HG02884 (cell line): ENCODE measurements at regions not wholly inside any gene's neighbourhood (a gene's known extent, or its start where the extent isn't known, plus 50 kb on each side); places are given as distances from the start of the nearest gene placed in this dataset.

Experiments
- ATAC-seq: cut with Tn5 transposase; IDR thresholded peaks from one replicate; pipeline ENCODE4 v1.9.1; 2021; ENCODE audit warnings: mild to moderate bottlenecking, moderate library complexity; ENCODE audit not compliant: unreplicated experiment

DNA sequence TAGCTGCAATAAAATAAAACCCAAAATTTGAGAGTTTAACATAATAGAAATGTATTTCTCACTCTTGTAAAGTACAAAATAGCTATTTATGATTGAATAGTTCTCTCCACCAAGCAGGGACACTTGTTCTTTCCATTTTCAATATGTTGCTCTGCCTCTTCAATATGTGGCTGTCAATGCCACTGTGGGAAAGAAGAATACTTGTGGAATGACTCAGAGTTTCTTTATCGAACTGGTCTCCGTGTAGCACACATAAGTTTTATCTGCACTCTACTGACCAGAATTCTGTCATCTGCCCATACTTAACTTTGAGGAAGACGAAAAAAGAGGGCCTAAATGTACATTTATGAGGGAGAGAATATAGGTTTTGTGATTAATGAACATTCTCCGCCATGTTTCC, 256.9 kb downstream of the ATXN7L3B start:
- no peak for ATAC-seq

- ATAC-seq, result no peak
These were observed 264.0 kb downstream of the ATXN7L3B start for GRCh38 chr12:74801625-74802024.

GRCh38 chr12:74816398-74817175, 279.0 kb downstream of the ATXN7L3B start:
- ATAC-seq, result no peak

DNA sequence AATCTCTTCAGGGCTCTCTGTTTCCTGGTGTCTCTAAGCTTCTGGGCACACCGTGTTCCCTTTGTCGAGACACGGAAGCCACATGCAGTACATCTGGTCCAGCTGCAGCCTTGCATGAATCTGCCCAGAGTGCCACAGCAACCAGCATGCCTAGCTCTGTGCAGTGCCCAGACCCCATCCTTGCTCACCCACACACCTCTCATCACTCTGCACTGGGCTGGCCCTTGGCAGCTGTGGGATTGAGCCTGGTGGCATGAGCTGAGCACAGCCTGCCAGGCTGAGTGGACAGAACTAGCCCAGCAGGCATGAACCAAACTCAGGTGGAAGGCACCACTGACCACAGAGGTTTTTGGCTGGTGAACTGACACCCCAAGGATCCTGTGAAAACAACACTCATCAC, 279.9 kb downstream of the ATXN7L3B start:
- ATAC-seq, result no peak

DNA sequence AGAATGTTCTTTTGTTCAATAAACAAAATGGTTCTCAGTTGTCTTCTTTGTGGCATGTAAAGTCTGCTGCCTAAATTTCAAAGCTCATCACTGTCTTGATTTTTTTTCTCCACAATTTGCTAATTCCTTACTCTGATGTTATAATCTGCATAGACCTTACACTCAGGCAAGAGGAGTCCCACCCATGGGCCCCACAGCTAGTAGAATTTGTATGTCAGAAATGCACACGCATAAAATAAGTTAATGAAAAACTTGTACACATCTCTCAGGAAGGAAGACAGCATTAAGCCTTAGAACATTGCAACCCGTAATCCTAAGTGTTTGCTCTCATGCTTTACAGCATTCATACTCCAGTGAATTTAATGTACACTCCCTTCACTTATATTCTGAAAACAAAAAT, 280.8 kb downstream of the ATXN7L3B start:
- no peak for ATAC-seq

DNA sequence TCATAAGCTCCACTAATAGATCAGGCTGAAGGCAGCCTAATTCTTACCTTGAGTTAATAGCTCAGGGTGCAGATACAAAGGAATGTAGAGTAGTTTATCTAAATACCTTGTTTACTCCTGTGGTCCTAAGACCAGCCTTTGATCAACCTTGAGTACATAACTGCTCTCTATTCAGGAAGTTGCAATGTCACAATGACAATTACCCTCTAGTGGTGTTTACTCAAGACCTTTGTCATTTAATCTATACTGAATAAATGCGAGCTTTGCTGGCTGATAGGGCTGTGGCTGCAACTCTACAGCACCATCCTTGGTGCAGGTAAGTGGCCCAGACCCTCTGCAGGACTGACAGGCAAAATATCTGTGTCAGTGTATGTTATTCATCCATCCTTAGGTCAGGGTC, 282.7 kb downstream of the ATXN7L3B start:
- ATAC-seq, result no peak

GRCh38 chr12:74836567-74836966, 298.9 kb downstream of the ATXN7L3B start:
- no peak for ATAC-seq

DNA sequence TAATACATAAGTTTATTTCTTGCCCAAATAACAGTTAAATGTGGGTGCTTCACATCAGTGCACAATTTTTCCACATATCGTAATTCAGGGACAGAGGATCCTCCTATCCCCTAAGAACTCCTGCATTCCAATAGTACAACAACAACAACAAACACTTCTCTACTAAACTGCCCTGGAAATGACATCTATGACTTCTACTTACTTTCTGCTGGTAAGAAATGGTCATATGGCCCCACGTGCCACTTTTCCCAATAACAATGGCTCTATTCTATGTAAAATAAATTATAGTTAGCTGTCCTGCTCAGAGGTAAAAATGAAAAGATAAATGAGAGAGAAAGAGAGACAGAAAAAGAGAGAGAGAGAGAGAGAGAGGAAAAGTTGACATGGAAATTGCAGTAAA, 308.5 kb downstream of the ATXN7L3B start:
- no peak for ATAC-seq

DNA sequence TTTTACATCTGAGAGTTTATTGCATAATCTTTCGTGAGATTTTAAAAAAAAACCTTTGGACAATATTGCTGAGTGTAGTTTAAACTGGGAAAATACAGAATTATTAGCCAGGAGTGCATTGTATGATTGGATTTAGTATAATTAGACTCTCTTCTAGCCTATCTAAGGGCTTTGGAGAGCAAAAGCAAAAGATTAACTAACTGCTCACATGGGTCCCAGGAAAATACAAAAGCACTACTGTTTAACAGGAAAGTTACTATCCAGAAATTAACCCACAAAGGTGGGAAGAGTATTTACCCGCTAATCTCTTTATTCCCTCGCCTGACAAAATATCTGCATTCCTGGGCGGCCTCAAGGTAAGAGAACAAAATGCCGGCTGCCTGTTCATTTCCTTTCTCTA, 309.5 kb downstream of the ATXN7L3B start:
- ATAC-seq, result no peak

DNA sequence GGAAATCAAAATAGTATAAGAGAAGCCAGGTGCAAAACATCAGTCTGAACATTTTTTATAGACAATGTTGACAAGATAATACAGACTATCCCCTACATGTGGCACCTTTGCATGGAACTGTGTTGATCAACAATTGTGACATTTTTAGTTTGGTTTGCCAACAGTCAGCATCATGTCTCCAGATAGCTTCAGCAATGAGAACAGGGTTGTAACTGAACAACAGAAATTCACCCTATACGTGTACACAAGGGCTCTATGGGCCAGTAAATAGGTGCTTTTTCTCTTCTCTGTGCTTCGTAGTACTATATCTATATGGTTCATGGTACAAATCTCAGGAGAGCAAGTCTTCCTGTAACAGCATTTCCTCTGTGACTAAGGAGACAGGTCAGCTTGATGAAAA, 310.4 kb downstream of the ATXN7L3B start:
- no peak for ATAC-seq

- ATAC-seq, result no peak
These were observed 312.2 kb downstream of the ATXN7L3B start for GRCh38 chr12:74849801-74850200.

GRCh38 chr12:74871817-74872216, 334.2 kb downstream of the ATXN7L3B start:
- ATAC-seq, result no peak

- ATAC-seq, result no peak
These were observed 323.9 kb downstream of the KCNC2 start for GRCh38 chr12:74885775-74886174.

GRCh38 chr12:74889073-74889472, 320.6 kb downstream of the KCNC2 start:
- ATAC-seq, result no peak

DNA sequence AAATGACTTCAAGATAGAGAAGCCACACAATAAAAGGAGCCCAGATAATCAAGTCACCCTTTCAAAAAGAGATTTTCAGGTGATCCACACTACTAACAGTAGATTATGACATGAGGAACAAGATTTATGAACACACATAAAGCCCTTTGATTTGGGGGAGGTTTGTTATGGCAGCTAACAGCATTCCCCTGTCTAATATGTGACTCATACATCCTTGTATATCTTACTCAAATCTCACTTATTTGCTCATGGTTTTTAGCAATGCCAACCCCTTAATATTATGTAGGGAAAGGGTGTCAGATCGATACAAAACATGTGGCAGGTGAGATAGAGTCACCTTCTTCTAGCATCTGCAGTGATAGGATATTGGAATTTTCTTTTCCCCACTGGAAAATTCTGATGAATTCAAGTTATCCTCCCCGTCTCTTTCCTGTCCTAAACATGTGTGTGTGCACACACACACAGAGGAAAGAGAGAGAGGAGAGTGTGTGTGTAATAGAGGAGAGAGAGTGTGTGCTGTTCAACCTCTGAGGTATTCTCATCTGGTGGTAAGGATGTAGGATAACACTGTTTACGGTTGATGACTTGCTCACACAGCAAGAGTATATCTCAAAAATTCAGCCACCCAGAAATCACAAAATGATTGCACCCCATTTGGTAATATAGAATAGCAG, 319.9 kb downstream of the KCNC2 start:
- ATAC-seq, result peak; percentile 59

DNA sequence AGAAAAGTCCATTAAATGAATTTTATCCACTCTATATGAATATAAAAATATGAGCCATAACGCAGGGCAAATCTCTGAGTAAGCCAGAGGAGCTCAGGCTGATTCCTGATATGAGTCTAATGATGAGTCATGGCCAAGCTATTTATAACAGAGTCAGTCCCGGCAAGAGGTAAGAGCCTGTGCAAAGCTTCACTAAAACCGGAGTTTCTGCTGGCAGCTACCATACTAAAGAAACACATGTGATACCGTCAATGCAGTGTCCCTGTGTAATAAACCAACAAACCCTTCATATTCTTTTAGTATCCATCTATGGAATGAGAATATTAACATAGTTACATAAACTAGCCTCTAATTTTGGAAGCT, 319.4 kb downstream of the KCNC2 start:
- ATAC-seq, result peak; percentile 93

- no peak for ATAC-seq
These were observed 318.5 kb downstream of the KCNC2 start for GRCh38 chr12:74891083-74891668.

GRCh38 chr12:74892057-74892633, 317.5 kb downstream of the KCNC2 start:
- ATAC-seq, result no peak

- no peak for ATAC-seq
These were observed 313.5 kb downstream of the KCNC2 start for GRCh38 chr12:74896186-74896585.

DNA sequence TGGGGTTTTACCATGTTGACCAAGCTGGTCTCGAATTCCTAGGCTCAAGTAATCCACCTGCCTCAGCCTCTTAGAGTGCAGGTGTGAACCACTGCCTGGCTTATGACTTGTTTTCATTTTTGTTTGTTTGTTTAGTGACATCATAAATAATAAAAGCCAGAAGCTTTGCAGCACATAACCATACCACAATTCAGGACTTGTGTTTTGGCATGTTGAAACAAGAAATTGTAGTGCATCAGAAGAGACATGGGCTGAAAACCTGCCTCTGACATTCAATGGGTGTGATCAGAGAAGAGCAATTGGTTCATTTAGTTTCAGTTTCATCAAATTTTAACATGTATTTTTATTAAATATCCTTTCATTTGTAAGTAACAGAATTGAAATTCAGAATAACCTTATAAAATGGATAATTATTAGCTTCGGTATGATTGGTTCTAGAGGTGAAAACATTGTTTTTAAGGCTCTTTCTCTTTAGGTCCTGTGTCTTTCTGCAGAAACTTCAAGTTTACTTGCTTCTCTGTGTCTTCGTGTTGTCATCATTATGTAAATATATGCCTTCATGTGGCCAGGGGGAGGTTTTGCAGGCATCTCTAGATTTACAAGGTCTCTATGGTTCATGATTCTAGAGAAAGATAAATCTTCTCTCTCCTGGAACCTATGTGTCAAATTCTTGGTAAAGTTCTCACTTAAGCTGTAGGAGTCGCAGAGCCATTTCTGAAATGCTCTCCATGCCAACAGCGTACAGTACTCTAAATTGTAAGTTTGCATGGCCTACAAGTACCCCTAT, 312.0 kb downstream of the KCNC2 start:
- no peak for ATAC-seq
